HUES6 (cell line): ENCODE measurements at regions not wholly inside any gene's neighbourhood (a gene's known extent, or its start where the extent isn't known, plus 50 kb on each side); places are given as distances from the start of the nearest gene placed in this dataset.

Source experiments
- H3K27ac ChIP-seq: 2 replicates; pipeline ENCODE4 v1.7.0; 2013; ENCODE audit warnings: low read depth, mild to moderate bottlenecking, low read length, inconsistent platforms
- H3K27me3 ChIP-seq: 2 replicates; pipeline ENCODE4 v1.6.1; 2013; ENCODE audit warnings: low read length; ENCODE audit not compliant: control insufficient read depth, insufficient read depth
- H3K36me3 ChIP-seq: 2 replicates; pipeline ENCODE4 v1.6.1; 2013; ENCODE audit warnings: low read length; ENCODE audit not compliant: control insufficient read depth, insufficient read depth
- H3K4me1 ChIP-seq: 2 replicates; pipeline ENCODE4 v1.6.1; 2013; ENCODE audit warnings: low read length; ENCODE audit not compliant: control insufficient read depth, insufficient read depth
- H3K4me3 ChIP-seq: 2 replicates; pipeline ENCODE4 v1.5.1; 2013; ENCODE audit warnings: low read depth, low read length
- H3K9ac ChIP-seq: one replicate; pipeline ENCODE4 v1.6.1; 2013; ENCODE audit warnings: mild to moderate bottlenecking, low read length
- H3K9me3 ChIP-seq: 2 replicates; pipeline ENCODE4 v1.6.1; 2013; ENCODE audit warnings: low read depth, low read length; ENCODE audit not compliant: control insufficient read depth, insufficient read depth

DNA sequence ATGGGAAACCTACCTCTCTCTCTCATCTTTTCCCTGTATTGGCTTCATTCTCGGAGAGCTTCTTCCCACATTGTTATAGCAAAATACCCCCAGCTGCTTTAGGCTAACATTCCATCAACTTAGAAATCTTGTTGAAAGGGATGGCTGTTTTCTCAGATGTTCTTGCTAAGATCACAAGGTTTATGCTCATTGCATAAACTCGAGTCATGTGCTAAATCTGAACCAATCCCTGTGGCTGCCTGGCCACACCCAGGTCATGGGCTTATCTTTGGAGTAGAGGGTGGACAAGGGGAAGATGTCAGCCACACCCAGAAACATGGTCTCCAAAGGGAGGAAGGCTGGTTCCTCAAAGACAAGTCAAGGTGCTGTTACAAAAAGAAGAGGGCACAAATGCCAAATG lies 150.6 kb upstream of the UMPS start:
- H3K9me3 ChIP-seq = no peaks in the 10 kb centered on the region
- peaks cover 17% of the 10 kb centered on the region for H3K27me3 ChIP-seq
- no peaks in the 10 kb centered on the region for H3K36me3 ChIP-seq
- H3K27ac ChIP-seq = no peak overlapping the region
- no peak overlapping the region for H3K4me3 ChIP-seq
- peaks cover 3% of the 10 kb centered on the region; the same call in 1 of the 2 replicates for H3K4me1 ChIP-seq
- H3K9ac ChIP-seq = no peak overlapping the region

DNA sequence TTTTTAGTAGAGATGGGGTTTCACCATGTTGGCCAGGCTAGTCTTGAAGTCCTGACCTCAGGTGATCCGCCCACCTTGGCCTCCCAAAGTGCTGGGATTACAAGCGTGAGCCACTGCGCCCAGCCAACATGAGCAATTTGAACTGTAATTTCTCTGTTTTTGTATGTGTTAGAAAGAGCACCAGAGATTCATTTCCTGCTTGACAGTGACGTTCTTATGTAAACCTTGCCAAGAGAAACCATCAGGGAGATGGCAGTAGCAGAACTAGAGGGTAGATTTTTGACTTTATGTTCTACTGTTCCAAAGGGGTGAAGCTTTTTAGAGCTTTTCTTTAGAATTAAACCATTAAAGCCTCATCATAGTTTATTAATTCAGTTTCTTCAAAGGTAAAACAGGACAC lies 148.1 kb upstream of the UMPS start:
- H3K4me3 ChIP-seq = no peak overlapping the region
- no peak overlapping the region for H3K9ac ChIP-seq
- no peak overlapping the region for H3K27ac ChIP-seq
- H3K9me3 ChIP-seq = no peaks in the 10 kb centered on the region
- no peaks in the 10 kb centered on the region for H3K36me3 ChIP-seq
- peaks cover 43% of the 10 kb centered on the region for H3K27me3 ChIP-seq
- H3K4me1 ChIP-seq = peaks cover 25% of the 10 kb centered on the region

DNA sequence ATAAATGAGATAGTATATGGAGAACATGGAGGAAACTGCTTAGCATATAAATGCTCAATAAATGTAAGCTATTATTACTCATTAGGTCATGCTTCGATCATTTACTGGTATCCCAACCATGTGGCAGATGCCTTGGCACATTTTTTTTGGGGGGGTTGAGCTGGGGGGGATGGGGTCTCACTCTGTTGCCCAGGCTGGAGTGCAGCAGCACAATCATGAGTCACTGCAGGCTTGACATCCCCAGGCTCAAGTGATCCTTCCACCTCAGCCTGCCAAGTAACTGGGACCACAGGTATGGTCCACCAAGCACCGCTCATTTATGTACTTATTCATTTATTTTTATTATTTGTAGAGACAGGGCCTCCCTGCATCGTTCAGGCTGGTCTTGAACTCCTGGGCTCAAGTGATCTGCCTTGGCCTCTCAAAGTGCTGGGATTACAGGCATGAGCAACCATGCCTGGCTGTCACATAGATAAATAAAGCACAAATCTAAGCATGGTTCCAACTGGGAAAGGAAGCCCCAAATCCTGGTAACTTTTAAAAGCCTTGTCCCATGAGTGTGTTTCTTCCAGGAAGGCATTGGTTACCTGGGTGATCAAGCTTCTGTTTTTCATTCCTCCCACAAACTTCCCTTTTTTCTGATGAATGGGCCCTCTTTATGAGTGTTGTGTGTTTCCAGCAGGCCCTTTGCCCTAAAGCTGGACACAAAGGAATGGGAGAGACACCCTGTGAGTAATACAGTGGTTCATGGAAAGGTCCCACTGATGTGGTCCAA lies 147.4 kb upstream of the UMPS start:
- no peaks in the 10 kb centered on the region for H3K36me3 ChIP-seq
- H3K27me3 ChIP-seq = peaks cover 45% of the 10 kb centered on the region
- H3K9ac ChIP-seq = no peak overlapping the region
- H3K27ac ChIP-seq = no peak overlapping the region
- H3K9me3 ChIP-seq = no peaks in the 10 kb centered on the region
- no peak overlapping the region for H3K4me3 ChIP-seq
- peaks cover 27% of the 10 kb centered on the region for H3K4me1 ChIP-seq

- Histone ChIP-seq H3K36me3 (no peaks in the 10 kb centered on the region), H3K27me3 (peaks cover 45% of the 10 kb centered on the region), H3K4me1 (peaks cover 27% of the 10 kb centered on the region), H3K9me3 (no peaks in the 10 kb centered on the region), H3K27ac (no peak overlapping the region), H3K4me3 (peak overlapping the region; percentile 71), H3K9ac (no peak overlapping the region)
Observed at GRCh38 chr3:124584245-124584551, 146.1 kb upstream of the UMPS start.

GRCh38 chr3:124584552-124585391 lies 145.5 kb upstream of the UMPS start:
- Histone ChIP-seq H3K4me3 (peak overlapping the region; percentile 71), H3K9me3 (no peaks in the 10 kb centered on the region), H3K27ac (no peak overlapping the region), H3K36me3 (no peaks in the 10 kb centered on the region), H3K27me3 (peaks cover 45% of the 10 kb centered on the region), H3K9ac (peak overlapping the region; percentile 14), H3K4me1 (peaks cover 27% of the 10 kb centered on the region)

DNA sequence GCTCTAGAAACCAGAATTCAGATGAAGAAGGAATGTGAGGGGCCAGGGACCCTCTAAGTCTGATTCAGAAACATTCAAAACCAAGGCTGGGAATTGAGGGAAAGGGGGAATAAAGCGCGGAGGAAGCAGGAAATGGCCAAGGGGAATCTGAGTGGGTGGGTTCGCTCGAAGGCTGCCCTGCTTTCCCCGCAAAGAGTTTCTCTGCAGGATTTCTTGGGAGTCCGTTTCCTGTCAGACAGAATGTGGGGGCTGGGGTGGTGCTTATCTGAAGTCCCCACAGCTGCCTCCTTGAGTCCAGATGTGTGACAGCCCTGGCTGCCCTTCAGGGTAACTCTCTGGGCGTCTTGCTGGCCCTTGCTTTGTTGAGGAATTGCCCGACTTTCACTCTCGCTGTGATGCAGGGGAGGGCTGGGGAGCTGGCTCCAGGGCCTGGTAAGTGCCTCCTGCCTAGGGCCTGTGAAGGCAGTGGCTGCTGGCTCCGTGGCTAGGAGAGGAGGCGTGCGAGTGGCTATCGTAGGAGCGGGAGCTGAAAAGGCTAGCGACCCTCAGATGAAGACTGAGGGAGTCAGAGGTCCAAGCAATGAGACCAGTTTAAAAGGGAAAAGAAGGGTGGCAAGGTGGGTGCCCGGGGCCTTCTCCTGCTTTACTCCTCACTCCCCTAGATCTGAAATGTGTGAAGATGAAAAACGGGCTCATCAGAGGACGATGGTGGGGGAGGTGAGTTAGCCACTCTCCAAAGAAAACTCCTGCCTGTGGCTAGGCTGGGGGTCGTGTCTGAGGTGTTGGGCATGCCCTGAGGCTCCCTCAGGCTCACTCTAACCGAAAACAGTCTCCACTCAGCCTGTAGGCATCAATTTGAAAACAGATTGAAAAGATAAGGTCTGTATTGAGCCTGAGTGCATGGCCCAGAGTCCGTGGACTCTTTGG lies 143.9 kb upstream of the UMPS start:
- Histone ChIP-seq H3K27me3 (peaks cover 45% of the 10 kb centered on the region), H3K9me3 (no peaks in the 10 kb centered on the region), H3K36me3 (no peaks in the 10 kb centered on the region), H3K27ac (no peak overlapping the region), H3K4me3 (peak overlapping the region; percentile 71), H3K4me1 (peaks cover 27% of the 10 kb centered on the region), H3K9ac (no peak overlapping the region)

GRCh38 chr3:124587053-124587408 lies 143.2 kb upstream of the UMPS start:
- Histone ChIP-seq H3K27me3 (peaks cover 45% of the 10 kb centered on the region), H3K4me3 (peak overlapping the region; percentile 71), H3K4me1 (peaks cover 27% of the 10 kb centered on the region), H3K27ac (no peak overlapping the region), H3K9ac (no peak overlapping the region), H3K9me3 (no peaks in the 10 kb centered on the region), H3K36me3 (no peaks in the 10 kb centered on the region)

DNA sequence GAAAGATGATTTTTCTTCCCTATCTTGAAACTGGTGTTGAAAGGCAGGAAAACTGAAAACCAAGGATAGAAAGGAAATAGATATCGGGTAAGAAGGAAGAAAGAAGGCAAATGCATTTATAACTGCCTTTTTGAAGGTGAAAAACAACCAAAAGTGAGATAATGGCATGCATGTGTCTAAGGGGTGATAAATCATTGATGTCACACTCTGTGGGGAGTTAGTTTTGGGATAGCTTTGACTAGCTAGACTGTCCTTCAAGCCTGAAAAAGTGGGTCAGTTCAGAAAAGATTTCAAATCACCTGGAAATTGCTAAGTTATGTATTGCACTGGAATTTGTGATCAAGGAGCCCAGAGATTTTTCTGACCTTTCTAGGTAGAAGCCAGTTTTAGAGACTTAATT lies 142.2 kb upstream of the UMPS start:
- Histone ChIP-seq H3K4me1 (peaks cover 33% of the 10 kb centered on the region), H3K27me3 (peaks cover 44% of the 10 kb centered on the region), H3K27ac (no peak overlapping the region), H3K36me3 (no peaks in the 10 kb centered on the region), H3K4me3 (no peak overlapping the region), H3K9ac (no peak overlapping the region), H3K9me3 (no peaks in the 10 kb centered on the region)

DNA sequence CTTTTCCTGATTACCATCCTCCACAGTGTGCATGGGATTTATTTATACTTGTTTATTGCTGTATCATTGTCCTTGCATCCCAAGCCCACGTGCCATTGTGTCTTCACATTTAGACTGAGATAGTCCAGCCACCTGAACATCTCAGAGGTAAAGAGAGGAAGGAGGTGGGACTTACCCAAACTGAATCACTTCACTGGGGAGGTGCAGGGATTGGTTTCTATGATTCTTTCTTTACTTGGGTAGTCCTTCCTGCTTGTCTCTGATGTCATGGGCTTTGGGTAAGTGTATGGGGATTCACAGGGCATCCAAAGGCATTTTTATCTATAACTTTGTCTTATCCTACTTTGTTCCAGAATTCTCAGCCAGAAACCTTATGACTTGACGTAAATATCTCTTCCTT lies 141.5 kb upstream of the UMPS start:
- H3K27me3 ChIP-seq = peaks cover 36% of the 10 kb centered on the region
- H3K27ac ChIP-seq = no peak overlapping the region
- no peaks in the 10 kb centered on the region for H3K36me3 ChIP-seq
- H3K4me1 ChIP-seq = peaks cover 36% of the 10 kb centered on the region
- H3K9ac ChIP-seq = no peak overlapping the region
- no peaks in the 10 kb centered on the region for H3K9me3 ChIP-seq
- H3K4me3 ChIP-seq = no peak overlapping the region

- Histone ChIP-seq H3K4me3 (no peak overlapping the region), H3K4me1 (peaks cover 16% of the 10 kb centered on the region), H3K27ac (no peak overlapping the region), H3K27me3 (peaks cover 7% of the 10 kb centered on the region), H3K9me3 (no peaks in the 10 kb centered on the region), H3K9ac (no peak overlapping the region), H3K36me3 (no peaks in the 10 kb centered on the region)
Observed at GRCh38 chr3:124591699-124592098, 138.6 kb upstream of the UMPS start.
